Left lung (tissue), 4 donors: ENCODE measurements at regions not wholly inside any gene's neighbourhood (a gene's known extent, or its start where the extent isn't known, plus 50 kb on each side); places are given as distances from the start of the nearest gene placed in this dataset.

ENCODE experiments used
- ATAC-seq: fragments of 200-7000 bp; cut with Tn5 transposase; one replicate; pipeline ENCODE4 v1.9.1; 2020; ENCODE audit warnings: moderate library complexity
- DNase-seq, 4 donors: peaks; one replicate each; pipeline ENCODE4 v3.0.0-alpha.2; 2013 to 2020
- H3K27ac ChIP-seq, 2 donors: fragments of 200-600 bp; sonication (generic) in 1 of 2; one replicate each; pipeline versions ENCODE4 v1.5.0 to v1.8.0; 2020 to 2021
- H3K27me3 ChIP-seq, 2 donors: fragments of 200-600 bp; sonication (generic) in 1 of 2; one replicate each; pipeline versions ENCODE4 v1.5.0 to v1.8.0; 2020 to 2021
- H3K36me3 ChIP-seq, 2 donors: fragments of 200-600 bp; sonication (generic) in 1 of 2; one replicate each; pipeline versions ENCODE4 v1.5.0 to v1.8.0; 2020 to 2021
- H3K4me1 ChIP-seq, 2 donors: fragments of 200-600 bp; one replicate each; pipeline ENCODE4 v1.8.0; 2021
- H3K4me3 ChIP-seq, 2 donors: fragments of 200-600 bp; sonication (generic) in 1 of 2; one replicate each; pipeline versions ENCODE4 v1.5.0 to v1.8.0; 2020 to 2021; ENCODE audit warnings: mild to moderate bottlenecking in 1 of 2
- H3K9me3 ChIP-seq, 2 donors: fragments of 200-600 bp; sonication (generic) in 1 of 2; one replicate each; pipeline versions ENCODE4 v1.5.0 to v1.8.0; 2020 to 2021
- CTCF ChIP-seq, 2 donors: fragments of 200-600 bp; sonication (generic) in 1 of 2; IDR thresholded peaks; one replicate each; pipeline versions ENCODE4 v1.5.0 to v1.8.0; 2021; ENCODE audit warnings: antibody characterized with exemption in 2 of 2
- intact Hi-C, 2 donors: fragments of 100-400 bp; cut with DNase I; formaldehyde crosslinking; loops; one replicate each; pipeline versions ENCODE4 v1.11.2 to v1.14.2; 2022
- donor health status: DM: no; HTN: yes; CAD: no.
- donor health status: DM: no; HTN: no; CAD: no.

- ATAC-seq (no peak), DNase-seq (no peak)
- H3K27me3 ChIP-seq = no peaks in the 10 kb centered on the region
Observed at GRCh38 chr11:10371926-10372641, 67.2 kb downstream of the ADM start.

DNA sequence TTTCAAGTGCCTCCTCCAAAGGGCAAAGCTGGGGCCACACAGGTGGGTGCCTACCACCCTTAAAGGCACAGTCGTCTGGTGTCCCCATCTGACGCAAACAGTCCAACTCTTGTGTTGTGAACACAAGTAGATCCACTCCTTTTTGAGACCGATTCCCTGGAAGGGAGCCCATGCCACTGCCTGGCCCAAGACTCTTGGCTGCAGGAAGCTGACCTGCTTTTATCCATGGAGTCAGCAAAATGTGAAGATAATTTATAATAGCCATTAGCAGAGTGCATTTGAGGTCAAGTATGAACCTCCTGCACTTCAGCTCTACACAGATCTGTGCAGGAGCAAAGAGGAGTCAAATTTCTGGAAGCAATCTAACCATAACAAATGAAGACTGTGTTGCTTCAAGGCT is 68.5 kb downstream of the ADM start:
- no peak overlapping the region for H3K27ac ChIP-seq
- H3K36me3 ChIP-seq = no peaks in the 10 kb centered on the region
- DNase-seq = peak in 1 of 4 donors; percentile 47
- H3K4me3 ChIP-seq = no peak overlapping the region
- H3K4me1 ChIP-seq = peaks cover 0 to 9% of the 10 kb centered on the region in 2 donors
- H3K9me3 ChIP-seq = no peaks in the 10 kb centered on the region
- no peak for TF ChIP-seq CTCF (IDR thresholded peaks at IDR 0.05)
- no peaks in the 10 kb centered on the region for H3K27me3 ChIP-seq
- ATAC-seq = peak; percentile 75
- intact Hi-C loops = no loop called here

More at GRCh38 chr11:10371926-10372641, 67.2 kb downstream of the ADM start:
- Histone ChIP-seq H3K4me1 (peaks cover 0 to 7% of the 10 kb centered on the region in 2 donors), H3K4me3 (no peak overlapping the region), H3K27ac (no peak overlapping the region), H3K9me3 (no peaks in the 10 kb centered on the region), H3K36me3 (no peaks in the 10 kb centered on the region)
- TF ChIP-seq CTCF (IDR thresholded peaks at IDR 0.05) = no peak
- intact Hi-C loops = no loop called here

- ATAC-seq (no peak), DNase-seq (no peak)
- Histone ChIP-seq H3K9me3 (no peaks in the 10 kb centered on the region), H3K27ac (no peak overlapping the region), H3K4me3 (no peak overlapping the region), H3K4me1 (peaks cover 0 to 9% of the 10 kb centered on the region in 2 donors), H3K36me3 (no peaks in the 10 kb centered on the region), H3K27me3 (no peaks in the 10 kb centered on the region)
- intact Hi-C loops = no loop called here
- TF ChIP-seq CTCF (IDR thresholded peaks at IDR 0.05) = no peak
Observed at GRCh38 chr11:10373929-10374328, 69.1 kb downstream of the ADM start.

DNA sequence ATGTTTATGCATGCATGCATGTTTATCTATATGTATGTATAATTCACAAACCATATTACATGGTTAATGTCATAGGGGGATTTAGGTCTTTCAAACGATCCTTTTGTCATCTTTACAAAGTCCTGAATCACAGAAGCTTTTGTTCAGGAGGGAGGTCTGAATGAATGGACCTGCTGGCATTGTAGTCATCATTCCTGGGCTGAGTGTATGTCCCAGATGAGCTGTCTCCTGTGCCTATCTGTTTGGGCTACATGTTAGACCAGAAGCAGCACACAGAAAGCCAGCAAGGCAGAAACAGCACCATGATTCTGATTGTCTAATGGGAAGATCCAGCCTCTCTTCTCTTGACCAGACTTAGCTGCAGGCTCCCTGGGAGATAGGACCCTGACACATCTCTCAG is 69.5 kb downstream of the ADM start:
- H3K4me3 ChIP-seq = no peak overlapping the region
- no peaks in the 10 kb centered on the region for H3K27me3 ChIP-seq
- no peak for TF ChIP-seq CTCF (IDR thresholded peaks at IDR 0.05)
- H3K27ac ChIP-seq = no peak overlapping the region
- H3K4me1 ChIP-seq = peaks cover 0 to 9% of the 10 kb centered on the region in 2 donors
- H3K9me3 ChIP-seq = no peaks in the 10 kb centered on the region
- DNase-seq = no peak
- no peak for ATAC-seq
- no peaks in the 10 kb centered on the region for H3K36me3 ChIP-seq
- intact Hi-C loops = no loop called here

- ATAC-seq = peak; percentile 26
Observed at GRCh38 chr11:10375280-10375971, 70.6 kb downstream of the ADM start.

More at GRCh38 chr11:10375280-10375971, 70.6 kb downstream of the ADM start:
- Histone ChIP-seq H3K4me3 (no peak overlapping the region), H3K9me3 (no peaks in the 10 kb centered on the region), H3K36me3 (no peaks in the 10 kb centered on the region), H3K27me3 (no peaks in the 10 kb centered on the region), H3K4me1 (peaks cover 0 to 9% of the 10 kb centered on the region in 2 donors), H3K27ac (no peak overlapping the region)
- intact Hi-C loops = no loop called here
- no peak for TF ChIP-seq CTCF (IDR thresholded peaks at IDR 0.05)
- DNase-seq = no peak
